Adrenal gland (tissue), 9 donors: ENCODE measurements at regions not wholly inside any gene's neighbourhood (a gene's known extent, or its start where the extent isn't known, plus 50 kb on each side); places are given as distances from the start of the nearest gene placed in this dataset.

Source experiments
- DNase-seq, 7 donors: peaks; one replicate each; pipeline ENCODE4 v3.0.0-alpha.2; 2019 to 2020
- H3K27ac ChIP-seq, 5 donors: fragments of 200-600 bp; sonication (generic) in 4 of 5; 1 replicate in 3 of 5; 2 replicates in 2 of 5; pipeline versions ENCODE4 v1.5.1 to v1.8.0; 2016 to 2020; ENCODE audit warnings: mild to moderate bottlenecking in 1 of 5
- H3K27me3 ChIP-seq: fragments of 200-600 bp; 2 replicates; pipeline ENCODE4 v1.8.0; 2021
- H3K36me3 ChIP-seq, 2 donors: fragments of 200-600 bp; replicated peaks in 1 of 2; 1 replicate in 1 of 2; 2 replicates in 1 of 2; pipeline versions ENCODE4 v1.5.1 to v1.8.0; 2018 to 2022
- H3K4me1 ChIP-seq, 2 donors: fragments of 200-600 bp; replicated peaks in 1 of 2; 1 replicate in 1 of 2; 2 replicates in 1 of 2; pipeline versions ENCODE4 v1.5.1 to v1.8.0; 2018 to 2021
- H3K4me3 ChIP-seq, 4 donors: fragments of 200-600 bp; sonication (generic) in 3 of 4; one replicate each; pipeline ENCODE4 v1.5.1; 2016 to 2018
- H3K9me3 ChIP-seq, 3 donors: fragments of 200-600 bp; sonication (generic) in 1 of 3; replicated peaks in 1 of 3; 1 replicate in 2 of 3; 2 replicates in 1 of 3; pipeline versions ENCODE4 v1.5.1 to v1.8.0; 2016 to 2021
- CTCF ChIP-seq, 6 experiments: fragments of 450-650 bp in 4 of 6; fragments of 200-600 bp in 2 of 6; sonication (generic) in 1 of 6; IDR thresholded peaks; 1 replicate in 5 of 6; 2 replicates in 1 of 6; pipeline versions ENCODE4 v1.5.1 to v1.8.0; 2016 to 2021; ENCODE audit warnings: antibody characterized with exemption in 6 of 6, mild to moderate bottlenecking in 2 of 6, moderate library complexity in 1 of 6
- POLR2A ChIP-seq, 2 donors: fragments of 450-650 bp; IDR thresholded peaks; one replicate each; pipeline ENCODE4 v1.6.1; 2017; ENCODE audit warnings: antibody characterized with exemption in 2 of 2, mild to moderate bottlenecking in 2 of 2, moderate library complexity in 1 of 2
- WGBS, 4 donors: extraction: QIAGEN DNeasy Blood & Tissue Kit in 2 of 4; methylation state at CpG; one replicate each; pipeline versions ENCODE4 v1.1.5 to v1.1.7; 2013 to 2017; 5-methylcytosine and 5-hydroxymethylcytosine counted together
- intact Hi-C, 2 donors: fragments of 100-400 bp; cut with DNase I; formaldehyde crosslinking; loops; one replicate each; pipeline versions ENCODE4 v1.14.1 to v1.15.0; 2022 to 2023
- donor health status: healthy with polysubstance abuse.
- donor health status: Bipolar disorder and iron deficiency.
- donor health status: DM: yes; HTN: yes; CAD: no.
- donor health status: DM: no; HTN: no; CAD: no.
- donor health status: DM: no; HTN: no; CAD: no.

GRCh38 chr2:191617575-191617974 lies 60.4 kb upstream of the NABP1 start:
- 51 to 65% (median 61%) methylated on average over 4 of the region's 4 CpGs for WGBS, 4 donors
- no peak for DNase-seq
- H3K36me3 ChIP-seq, result no peaks in the 10 kb centered on the region
- no peak overlapping the region for H3K4me3 ChIP-seq
- no peak overlapping the region for H3K27ac ChIP-seq
- intact Hi-C loops, result no loop called here
- TF ChIP-seq CTCF (IDR thresholded peaks at IDR 0.05) (no peak), POLR2A (IDR thresholded peaks at IDR 0.05) (no peak)
- no peaks in the 10 kb centered on the region for H3K27me3 ChIP-seq
- H3K9me3 ChIP-seq, result no peaks in the 10 kb centered on the region
- H3K4me1 ChIP-seq, result peaks cover 0 to 5% of the 10 kb centered on the region in 2 donors

- no peak overlapping the region for H3K27ac ChIP-seq
Measured at GRCh38 chr2:191618046-191618780, 59.7 kb upstream of the NABP1 start.

GRCh38 chr2:191618786-191619185 lies 59.1 kb upstream of the NABP1 start:
- TF ChIP-seq CTCF (IDR thresholded peaks at IDR 0.05), result no peak
- no peak for TF ChIP-seq POLR2A (IDR thresholded peaks at IDR 0.05)
- H3K36me3 ChIP-seq, result no peaks in the 10 kb centered on the region
- no peaks in the 10 kb centered on the region for H3K9me3 ChIP-seq
- peaks cover 0 to 5% of the 10 kb centered on the region in 2 donors for H3K4me1 ChIP-seq
- no peak overlapping the region for H3K4me3 ChIP-seq
- H3K27ac ChIP-seq, result no peak overlapping the region
- DNase-seq, result no peak
- H3K27me3 ChIP-seq, result no peaks in the 10 kb centered on the region
- 80 to 85% (median 82%) methylated on average over 2 of the region's 2 CpGs for WGBS, 4 donors
- intact Hi-C loops, result no loop called here

More at GRCh38 chr2:191618046-191618780, 59.7 kb upstream of the NABP1 start:
- intact Hi-C loops, result no loop called here
- H3K36me3 ChIP-seq, result no peaks in the 10 kb centered on the region
- 52 to 68% (median 62%) methylated on average over 3 of the region's 3 CpGs for WGBS, 4 donors
- no peaks in the 10 kb centered on the region for H3K27me3 ChIP-seq
- no peak for TF ChIP-seq POLR2A (IDR thresholded peaks at IDR 0.05)
- no peak for TF ChIP-seq CTCF (IDR thresholded peaks at IDR 0.05)
- peaks cover 0 to 5% of the 10 kb centered on the region in 2 donors for H3K4me1 ChIP-seq
- H3K4me3 ChIP-seq, result no peak overlapping the region
- no peak for DNase-seq
- no peaks in the 10 kb centered on the region for H3K9me3 ChIP-seq

- Histone ChIP-seq H3K4me3 (no peak overlapping the region), H3K4me1 (peaks cover 0 to 5% of the 10 kb centered on the region in 2 donors), H3K9me3 (no peaks in the 10 kb centered on the region), H3K27me3 (no peaks in the 10 kb centered on the region), H3K36me3 (no peaks in the 10 kb centered on the region), H3K27ac (no peak overlapping the region)
- intact Hi-C loops, result no loop called here
- WGBS, 4 donors, result 89 to 100% (median 94%) methylated on average over 1 of the region's 1 CpG
- TF ChIP-seq POLR2A (IDR thresholded peaks at IDR 0.05), result no peak
- TF ChIP-seq CTCF (IDR thresholded peaks at IDR 0.05), result no peak
- no peak for DNase-seq
Measured at GRCh38 chr2:191620144-191620543, 57.8 kb upstream of the NABP1 start.
